Inflammatory macrophage (primary cell): ENCODE measurements at regions not wholly inside any gene's neighbourhood (a gene's known extent, or its start where the extent isn't known, plus 50 kb on each side); places are given as distances from the start of the nearest gene placed in this dataset.
"Not testable (repeated sequence)": the region's sequence is repeated elsewhere in the genome, so short reads cannot be mapped to it uniquely, and the experiment has no call there.

ENCODE experiments used
- DNase-seq, 2 donors: peaks; one replicate each; pipeline ENCODE4 v3.0.0-alpha.2; 2020 to 2022

GRCh38 chr13:58376775-58377174, 745.2 kb downstream of the PCDH17 start:
- DNase-seq, result no peak

GRCh38 chr13:58379221-58379620, 747.7 kb downstream of the PCDH17 start:
- DNase-seq, result no peak

DNA sequence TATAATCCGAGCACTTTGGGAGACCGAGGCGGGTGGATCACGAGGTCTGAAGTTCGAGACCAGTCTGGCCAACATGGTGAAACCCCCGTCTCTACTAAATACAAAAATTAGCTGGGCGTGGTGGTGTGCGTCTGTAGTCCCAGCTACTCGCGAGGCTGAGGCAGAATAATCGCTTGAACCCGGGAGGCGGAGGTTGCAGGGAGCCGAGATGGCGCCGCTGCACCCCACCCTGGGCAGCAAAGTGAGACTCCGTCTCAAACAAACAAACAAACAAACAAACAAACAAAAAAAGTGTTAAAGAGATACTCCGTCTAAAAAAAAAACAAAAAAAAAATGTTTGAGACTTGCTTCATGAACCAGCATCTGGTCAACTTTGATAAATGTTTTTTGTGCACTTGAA, 753.8 kb downstream of the PCDH17 start:
- not testable (repeated sequence) for DNase-seq

DNA sequence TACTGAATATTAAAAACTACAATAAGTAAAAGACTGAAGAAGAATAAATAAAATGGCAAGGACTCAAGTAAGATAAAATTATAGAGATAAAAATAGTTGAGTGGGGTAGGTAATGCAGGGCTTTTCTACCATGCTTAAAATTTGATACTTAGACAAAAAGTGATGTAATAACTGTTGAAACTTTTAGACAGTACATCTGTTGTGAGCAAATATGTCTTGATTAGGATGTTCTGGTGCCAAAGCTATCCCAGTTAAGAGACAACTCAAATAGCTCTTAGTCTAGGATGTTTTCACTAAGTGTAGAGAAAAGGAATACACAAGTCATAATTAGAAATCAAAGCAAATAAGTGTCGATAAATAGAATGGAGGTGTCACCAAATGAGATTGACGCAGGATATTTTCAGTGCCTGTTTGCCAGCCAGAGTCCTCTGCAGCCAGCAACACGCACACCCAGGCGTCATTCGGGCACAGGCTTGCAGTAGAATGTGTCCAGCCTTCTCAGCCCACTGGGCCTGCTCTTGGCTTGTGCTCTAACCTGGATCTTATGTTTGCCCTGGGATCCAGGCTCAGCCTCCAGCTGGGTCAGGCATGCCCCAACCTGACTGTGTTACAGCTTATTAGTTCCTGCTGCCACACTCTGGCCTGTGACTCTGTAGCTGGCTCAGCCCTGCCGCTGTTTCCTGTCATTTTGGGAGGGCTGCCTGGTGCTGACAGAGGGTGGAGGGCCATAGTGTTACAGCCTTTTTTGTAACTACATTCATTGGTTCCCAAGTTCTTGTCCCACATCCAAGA, 766.2 kb downstream of the PCDH17 start:
- DNase-seq, result no peak

DNA sequence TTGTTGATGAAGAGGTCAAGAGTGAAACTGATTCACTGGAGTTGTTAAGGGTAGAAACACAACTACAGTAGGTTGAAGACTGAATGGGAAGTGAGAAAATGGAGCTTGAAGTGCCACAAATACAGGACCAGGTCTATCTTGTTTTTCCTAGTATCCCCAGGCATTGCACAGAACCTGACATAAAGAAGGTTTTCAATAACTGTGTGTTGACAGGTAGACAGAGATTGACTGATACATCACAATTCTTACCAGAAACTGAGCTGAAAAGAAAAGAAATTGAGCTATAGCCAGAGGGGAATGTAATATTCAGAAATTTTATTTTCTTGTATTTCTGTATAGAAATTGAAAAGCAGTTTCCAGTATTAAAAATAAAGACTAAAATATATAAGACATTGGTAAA, 767.7 kb downstream of the PCDH17 start:
- DNase-seq, result no peak

DNA sequence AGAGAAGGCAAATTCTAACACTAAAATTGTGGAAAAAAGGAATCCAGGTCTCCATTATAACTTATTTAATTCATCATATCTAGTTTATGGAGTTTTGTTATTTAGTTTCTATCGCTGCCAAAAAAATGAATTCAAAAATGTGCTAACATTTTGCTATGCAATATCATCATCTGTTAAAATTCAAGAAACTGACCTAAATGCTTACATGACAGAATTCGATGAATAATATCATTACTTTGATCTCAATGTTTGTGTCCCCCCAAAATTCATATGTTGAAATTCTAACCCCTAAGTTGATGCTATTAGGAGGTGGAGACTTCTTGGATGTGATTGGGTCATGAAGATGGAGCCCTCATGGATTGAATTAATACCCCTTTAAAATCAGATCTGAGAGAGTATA, 775.0 kb downstream of the PCDH17 start:
- no peak for DNase-seq

- no peak for DNase-seq
Observed at GRCh38 chr13:58429917-58430316, 798.4 kb downstream of the PCDH17 start.

- no peak for DNase-seq
Observed at GRCh38 chr13:58434943-58435342, 803.4 kb downstream of the PCDH17 start.

DNA sequence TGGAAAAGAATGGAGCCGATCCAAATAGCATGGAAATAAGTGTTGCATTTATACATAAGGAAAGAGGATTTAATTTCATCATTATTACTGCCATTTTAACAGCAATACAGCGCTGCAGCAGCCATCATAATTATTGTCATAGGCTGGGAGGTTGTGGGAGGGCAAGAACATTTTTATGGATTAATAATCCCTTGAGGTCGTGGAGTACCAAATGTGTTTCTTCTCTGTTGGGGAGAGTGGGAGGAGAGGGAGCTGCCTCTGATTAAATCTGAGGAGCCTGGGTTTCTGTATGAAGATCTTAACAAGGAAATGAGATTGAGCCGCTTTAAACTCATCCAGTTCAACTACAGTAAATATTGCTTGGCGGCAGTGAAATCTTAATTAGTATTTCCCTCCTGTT, 805.9 kb downstream of the PCDH17 start:
- DNase-seq, result no peak

DNA sequence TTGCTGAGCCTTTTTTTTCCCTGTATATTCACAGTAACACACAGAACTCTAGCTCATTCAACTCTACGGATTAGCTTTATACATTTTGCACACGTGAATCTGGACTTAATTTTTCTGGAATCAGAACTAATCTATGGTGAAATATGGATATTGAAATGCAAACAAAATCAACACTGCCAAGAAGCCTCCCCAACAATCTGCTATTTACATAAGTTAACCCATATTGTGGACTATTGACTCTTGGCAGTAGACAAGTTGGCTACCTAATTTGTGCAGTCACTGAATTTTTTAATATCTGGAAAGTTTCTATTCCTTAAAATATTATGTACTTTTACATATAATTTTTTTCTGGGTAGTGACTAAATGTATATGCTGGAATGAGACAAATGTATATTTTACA, 815.4 kb downstream of the PCDH17 start:
- DNase-seq, result no peak

DNA sequence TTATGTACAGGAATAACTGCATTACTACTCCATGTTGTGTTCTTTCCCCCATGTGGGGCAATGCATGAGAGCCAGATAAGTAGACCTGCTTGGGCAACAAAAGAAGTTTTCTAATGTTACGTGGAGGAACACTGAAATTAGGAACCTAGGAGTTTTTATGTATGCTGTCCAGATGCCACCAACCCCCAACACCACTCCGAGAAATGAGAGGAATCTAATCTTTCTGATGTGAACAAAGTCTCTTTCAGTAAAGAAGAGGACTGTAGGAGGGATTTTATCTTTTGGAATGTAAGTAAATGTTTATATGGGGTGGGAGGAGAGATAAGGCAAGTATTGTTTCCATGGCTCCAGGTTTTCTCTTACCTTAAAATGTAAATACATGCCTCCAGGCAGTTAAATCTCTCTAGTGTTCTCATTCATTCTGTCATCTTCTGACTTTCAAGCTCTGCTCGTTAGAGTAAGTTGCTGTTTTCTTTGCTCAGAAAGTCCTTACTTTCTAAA, 820.6 kb downstream of the PCDH17 start:
- DNase-seq, result no peak

- no peak for DNase-seq
Observed at GRCh38 chr13:58455094-58455493, 823.5 kb downstream of the PCDH17 start.

DNA sequence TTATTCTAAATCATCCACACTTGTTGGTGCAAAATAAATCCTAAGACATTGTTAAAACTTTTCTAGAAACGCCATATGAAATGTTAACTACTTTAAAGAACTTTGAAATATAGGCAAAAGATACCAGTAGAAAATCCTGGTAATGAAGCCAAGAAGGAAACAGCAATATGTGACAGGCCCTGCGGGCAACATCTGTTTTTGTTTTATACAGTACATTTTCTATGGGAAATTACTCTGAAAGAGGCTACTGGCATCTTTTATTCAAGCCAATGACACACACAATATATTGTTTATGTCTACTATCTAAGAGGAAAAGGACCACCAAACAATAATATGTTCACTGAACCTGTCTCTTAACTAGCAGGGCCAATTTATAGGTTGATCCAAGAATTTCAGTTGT, 829.7 kb downstream of the PCDH17 start:
- DNase-seq, result no peak

DNA sequence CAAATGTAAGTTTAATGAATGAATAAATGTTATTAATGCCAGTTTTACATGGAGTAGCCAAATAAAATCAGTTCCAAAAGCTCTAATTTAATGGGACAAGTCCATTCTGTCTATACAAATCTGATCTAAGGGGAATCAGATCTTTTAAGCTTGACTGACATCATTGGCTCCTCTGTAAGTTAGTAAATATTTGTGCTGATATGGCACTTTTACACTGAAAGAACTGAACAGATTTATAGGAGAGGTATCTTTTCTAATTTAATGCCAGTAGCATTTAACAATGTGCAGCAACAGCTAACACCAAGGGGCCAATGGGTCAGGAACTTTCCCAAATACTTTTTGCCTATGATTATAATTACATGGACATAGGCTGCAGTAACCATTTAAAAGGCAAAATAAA, 832.3 kb downstream of the PCDH17 start:
- no peak for DNase-seq

- DNase-seq, result no peak
Observed at GRCh38 chr13:58467176-58467575, 835.6 kb downstream of the PCDH17 start.

GRCh38 chr13:58472483-58472882, 840.9 kb downstream of the PCDH17 start:
- DNase-seq, result no peak

GRCh38 chr13:58474581-58474980, 843.0 kb downstream of the PCDH17 start:
- no peak for DNase-seq

- no peak for DNase-seq
Observed at GRCh38 chr13:58476206-58476918, 844.8 kb downstream of the PCDH17 start.

GRCh38 chr13:58478858-58479257, 847.3 kb downstream of the PCDH17 start:
- no peak for DNase-seq

DNA sequence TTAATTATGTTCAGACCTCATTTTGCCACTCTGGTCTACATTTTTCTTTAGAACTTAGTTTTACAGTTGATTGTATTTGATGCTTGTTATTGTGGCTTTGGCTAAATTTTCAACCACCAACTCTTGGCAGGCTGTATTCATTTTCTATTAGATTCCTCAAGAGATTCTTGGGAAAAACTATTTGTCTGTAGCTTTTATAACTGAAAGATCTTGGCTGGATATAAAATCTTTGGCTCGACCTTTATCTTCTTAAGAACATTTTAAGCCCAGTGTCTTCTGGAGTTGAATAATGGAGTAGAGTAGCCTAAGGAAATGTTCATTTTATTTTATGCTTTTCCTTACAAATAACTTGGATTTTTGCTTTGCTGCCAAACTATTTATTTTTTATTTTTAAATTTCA, 848.5 kb downstream of the PCDH17 start:
- DNase-seq, result no peak

DNA sequence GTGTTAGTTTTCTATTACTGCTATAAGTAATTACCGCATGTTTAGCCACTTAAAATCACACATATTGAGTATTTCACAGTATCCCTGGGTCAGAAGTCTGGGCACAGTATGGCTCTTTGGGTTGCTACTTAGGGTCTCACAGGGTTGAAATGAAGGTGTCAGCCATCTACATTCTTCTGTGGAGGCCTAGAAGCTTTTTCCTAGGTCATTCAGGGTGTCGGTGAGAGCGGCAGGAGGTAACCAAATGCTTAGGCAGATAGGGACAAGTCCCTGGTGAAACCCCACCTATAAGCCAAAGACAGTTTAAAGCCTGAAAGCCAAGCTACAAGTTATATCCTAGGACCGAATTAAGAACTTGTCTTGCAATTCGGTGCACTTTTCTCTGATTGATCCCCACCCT, 856.7 kb downstream of the PCDH17 start:
- no peak for DNase-seq

GRCh38 chr13:58495668-58496067, 864.1 kb downstream of the PCDH17 start:
- DNase-seq, result no peak

DNA sequence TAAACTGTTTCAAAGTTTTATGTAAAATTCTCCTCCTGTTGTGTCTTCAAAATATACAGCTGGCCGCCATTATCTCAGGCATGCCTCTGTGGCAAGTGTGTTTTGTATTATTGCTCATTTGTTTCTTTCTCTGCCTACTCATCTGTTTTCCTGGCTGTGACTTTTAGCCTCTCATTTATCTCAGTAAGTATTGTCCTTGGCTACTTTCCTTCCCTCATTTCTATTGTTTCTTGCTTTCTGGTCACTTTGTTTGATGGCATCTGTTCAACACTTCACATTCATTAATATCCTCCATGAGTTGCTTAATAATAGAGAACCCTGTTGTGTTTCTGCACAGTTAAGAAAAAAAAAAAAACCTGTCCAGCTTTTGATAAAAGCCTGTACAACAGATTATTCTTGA, 869.4 kb downstream of the PCDH17 start:
- DNase-seq, result no peak

GRCh38 chr13:58504202-58504700, 872.7 kb downstream of the PCDH17 start:
- not testable (repeated sequence) for DNase-seq
